T-cell (primary cell): ENCODE measurements at regions not wholly inside any gene's neighbourhood (a gene's known extent, or its start where the extent isn't known, plus 50 kb on each side); places are given as distances from the start of the nearest gene placed in this dataset.

ENCODE experiments used
- ATAC-seq, 4 experiments: fragments of 200-7000 bp in 3 of 4; fragments of 150-1000 bp in 1 of 4; cut with Tn5 transposase; replicated peaks in 1 of 4; 1 replicate in 3 of 4; 2 replicates in 1 of 4; pipeline ENCODE4 v1.10.0; 2021; ENCODE audit warnings: moderate library complexity in 3 of 4, mild to moderate bottlenecking in 2 of 4, moderate number of reproducible peaks in 1 of 4
- CTCF ChIA-PET, 2 donors: fragments of 300-600 bp; sonication (Branson Sonifier 250); formaldehyde crosslinking; loops; one replicate each; lab custom pipeline; 2022; ENCODE audit warnings: antibody characterized with exemption in 2 of 2; lab: Charles Lee
- POLR2A ChIA-PET, 2 donors: fragments of 300-600 bp; sonication (Branson Sonifier 250); formaldehyde crosslinking; loops; one replicate each; lab custom pipeline; 2022; ENCODE audit warnings: antibody characterized with exemption in 2 of 2; lab: Charles Lee
- DNase-seq, 35 experiments: peaks; one replicate each; pipeline versions ENCODE4 v3.0.0 to v3.0.0-alpha.2; 2013 to 2023
- H3K27ac ChIP-seq: one replicate; pipeline ENCODE4 v1.5.1; 2013; ENCODE audit warnings: low read length
- H3K27me3 ChIP-seq, 2 experiments: replicated peaks in 1 of 2; 1 replicate in 1 of 2; 2 replicates in 1 of 2; pipeline versions ENCODE4 v1.6.1 to v1.7.0; 2013; ENCODE audit warnings: low read length in 1 of 2, mixed read lengths in 1 of 2; ENCODE audit not compliant: control insufficient read depth in 2 of 2, insufficient read depth in 2 of 2; ENCODE audit errors: extremely low read depth in 1 of 2
- H3K36me3 ChIP-seq, 2 donors: 1 replicate in 1 of 2; 2 replicates in 1 of 2; pipeline versions ENCODE4 v1.6.1 to v1.7.0; 2013; ENCODE audit warnings: low read length in 1 of 2; ENCODE audit not compliant: control insufficient read depth in 2 of 2, insufficient read depth in 1 of 2; ENCODE audit errors: extremely low read depth in 1 of 2
- H3K4me1 ChIP-seq, 2 experiments: 1 replicate in 1 of 2; 2 replicates in 1 of 2; pipeline versions ENCODE4 v1.6.1 to v1.7.0; 2013; ENCODE audit warnings: low read length in 2 of 2, mixed read lengths in 1 of 2; ENCODE audit not compliant: insufficient read depth in 2 of 2, control insufficient read depth in 1 of 2; ENCODE audit errors: extremely low read depth in 1 of 2
- H3K4me3 ChIP-seq, 2 donors: 1 replicate in 1 of 2; 2 replicates in 1 of 2; pipeline versions ENCODE4 v1.5.1 to v1.7.0; 2013; ENCODE audit warnings: mild to moderate bottlenecking in 2 of 2, low read length in 1 of 2, moderate library complexity in 1 of 2; ENCODE audit not compliant: control insufficient read depth in 1 of 2; ENCODE audit errors: extremely low read depth in 1 of 2
- H3K9me3 ChIP-seq: 2 replicates; pipeline ENCODE4 v1.7.0; 2013
- H3K27ac Mint-ChIP-seq, 2 donors: one replicate each; pipeline ENCODE4 v1.8.0; 2020 to 2021; ENCODE audit warnings: mild to moderate bottlenecking in 2 of 2, mixed read lengths in 2 of 2
- H3K27me3 Mint-ChIP-seq, 2 donors: one replicate each; pipeline ENCODE4 v1.8.0; 2021 to 2022; ENCODE audit warnings: mixed read lengths in 2 of 2
- H3K36me3 Mint-ChIP-seq: one replicate; pipeline ENCODE4 v1.8.0; 2021; ENCODE audit warnings: mixed read lengths
- H3K4me1 Mint-ChIP-seq, 3 donors: one replicate each; pipeline ENCODE4 v1.8.0; 2020 to 2022; ENCODE audit warnings: mixed read lengths in 3 of 3, mild to moderate bottlenecking in 1 of 3
- H3K4me3 Mint-ChIP-seq, 3 donors: one replicate each; pipeline ENCODE4 v1.8.0; 2020 to 2022; ENCODE audit warnings: mild to moderate bottlenecking in 3 of 3, mixed read lengths in 3 of 3, moderate library complexity in 3 of 3
- H3K9me3 Mint-ChIP-seq, 3 donors: one replicate each; pipeline ENCODE4 v1.8.0; 2020 to 2022; ENCODE audit warnings: mixed read lengths in 3 of 3
- WGBS: methylation state at CpG from one replicate; pipeline ENCODE4 v1.1.5; 2013; ENCODE audit warnings: missing lambda C conversion rate; ENCODE audit not compliant: insufficient coverage; 5-methylcytosine and 5-hydroxymethylcytosine counted together

DNA sequence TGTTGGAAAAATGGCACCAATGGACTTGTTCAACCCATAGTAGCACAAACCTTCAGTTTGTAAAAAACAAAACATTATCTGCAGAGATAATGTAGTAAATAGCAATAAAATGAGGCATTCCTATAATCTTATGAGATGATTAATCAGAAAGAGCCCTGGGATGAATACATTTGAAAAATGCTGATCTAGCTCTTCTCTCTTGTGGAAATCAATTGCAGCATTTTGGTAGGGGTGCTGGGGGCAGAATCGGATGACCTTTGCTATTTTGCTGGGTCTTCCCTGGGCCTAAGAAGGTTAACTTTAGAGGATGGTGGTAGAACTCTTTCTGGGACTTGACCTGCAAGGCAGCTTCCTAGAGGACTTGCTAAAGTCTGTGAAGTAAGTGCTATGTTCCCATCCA lies 163.5 kb downstream of the ADRA2A start:
- Mint-ChIP-seq H3K4me3 (no peak overlapping the region), H3K4me1 (no peaks in the 10 kb centered on the region), H3K9me3 (no peaks in the 10 kb centered on the region), H3K27ac (no peak overlapping the region), H3K36me3 (no peaks in the 10 kb centered on the region), H3K27me3 (peaks cover 21 to 24% of the 10 kb centered on the region in 2 donors)
- ATAC-seq (no peak), DNase-seq (no peak)
- Histone ChIP-seq H3K4me3 (no peak overlapping the region), H3K36me3 (no peaks in the 10 kb centered on the region), H3K27ac (no peak overlapping the region), H3K4me1 (no peaks in the 10 kb centered on the region), H3K9me3 (no peaks in the 10 kb centered on the region), H3K27me3 (no peaks in the 10 kb centered on the region)
- POLR2A ChIA-PET: no interaction called here
- WGBS: 88% methylated on average over 1 of the region's 1 CpG
- CTCF ChIA-PET: no interaction called here

DNA sequence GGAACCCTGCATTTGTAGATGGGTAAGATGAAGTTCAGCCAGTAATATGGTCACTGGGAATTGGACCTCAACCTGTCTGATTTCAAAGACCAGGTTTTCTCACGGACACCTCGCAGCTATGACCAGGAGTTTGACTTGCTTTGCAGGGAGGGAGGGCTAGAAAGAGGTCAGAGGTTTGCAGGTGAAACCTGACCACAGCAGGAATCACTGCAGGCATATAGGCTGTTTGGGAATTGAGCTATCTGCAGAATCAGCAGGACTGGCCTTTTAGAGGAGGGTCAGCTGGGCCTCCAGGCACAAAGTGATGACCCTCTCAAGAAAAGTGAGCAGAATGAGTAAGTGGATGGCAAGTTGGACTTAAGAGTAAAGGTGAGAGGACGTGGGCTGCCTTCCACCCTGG lies 166.3 kb downstream of the ADRA2A start:
- ChIA-PET CTCF (no interaction called here), POLR2A (no interaction called here)
- H3K27ac ChIP-seq: no peak overlapping the region
- ATAC-seq: no peak
- Mint-ChIP-seq H3K27ac (no peak overlapping the region), H3K4me1 (no peaks in the 10 kb centered on the region), H3K36me3 (no peaks in the 10 kb centered on the region), H3K27me3 (peaks cover 31 to 36% of the 10 kb centered on the region in 2 donors), H3K4me3 (no peak overlapping the region), H3K9me3 (no peaks in the 10 kb centered on the region)
- H3K4me1 ChIP-seq: no peaks in the 10 kb centered on the region
- H3K36me3 ChIP-seq: no peaks in the 10 kb centered on the region
- H3K9me3 ChIP-seq: no peaks in the 10 kb centered on the region
- WGBS: 100% methylated on average over 2 of the region's 3 CpGs
- no peak for DNase-seq
- H3K4me3 ChIP-seq: no peak overlapping the region
- no peaks in the 10 kb centered on the region for H3K27me3 ChIP-seq

DNA sequence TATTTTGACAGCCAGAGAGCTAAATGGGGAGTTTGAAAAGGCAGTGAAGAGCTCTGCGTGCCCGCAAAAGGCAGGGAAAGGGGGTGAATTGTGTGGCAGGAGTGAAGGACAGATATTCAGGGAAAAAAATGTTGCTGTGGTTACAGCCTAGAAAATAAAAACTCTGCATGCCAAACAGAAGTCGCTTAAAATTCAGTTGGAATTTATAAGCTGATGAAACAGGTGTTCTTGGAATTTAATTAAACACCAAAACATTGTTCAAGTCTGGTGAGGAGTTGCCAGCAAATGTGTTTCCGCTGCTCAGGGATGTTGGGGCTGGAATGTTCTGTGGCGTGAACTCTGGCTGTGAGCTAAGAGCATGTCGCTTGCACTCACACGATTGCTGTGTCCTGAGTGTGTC lies 169.3 kb downstream of the ADRA2A start:
- no peak for ATAC-seq

DNA sequence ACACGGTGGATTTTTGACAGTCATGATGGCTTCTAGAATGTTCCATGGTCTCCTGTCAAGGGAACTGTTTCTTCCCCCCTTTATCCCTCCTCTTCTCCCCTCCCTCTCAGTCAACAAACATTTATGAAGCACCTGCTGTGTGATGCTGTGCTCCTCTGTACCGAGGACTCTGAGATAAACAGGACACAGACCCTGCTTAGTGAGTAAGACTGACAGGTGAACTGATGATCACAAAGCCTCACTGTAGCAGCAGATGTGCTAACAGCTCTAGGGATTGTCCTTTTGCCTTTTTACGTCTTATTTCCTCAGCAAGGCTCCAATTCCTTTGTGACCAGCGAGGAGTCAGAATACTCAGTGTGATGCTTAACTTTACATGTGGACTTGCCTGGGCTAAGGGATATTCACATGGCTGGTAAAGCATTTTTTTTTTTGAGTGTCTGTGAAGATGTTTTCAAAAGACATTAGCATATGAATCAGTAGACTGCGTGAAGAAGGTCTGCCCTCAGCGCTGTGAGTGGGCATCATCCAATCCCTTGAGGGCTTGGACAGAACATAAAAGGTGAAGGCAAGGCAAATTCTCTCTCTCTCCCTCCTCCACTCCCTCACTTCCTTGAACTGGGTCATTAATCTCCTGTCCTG lies 170.1 kb downstream of the ADRA2A start:
- Mint-ChIP-seq H3K4me1 (no peaks in the 10 kb centered on the region), H3K4me3 (no peak overlapping the region), H3K27ac (no peak overlapping the region), H3K36me3 (no peaks in the 10 kb centered on the region), H3K9me3 (no peaks in the 10 kb centered on the region), H3K27me3 (peaks cover 38 to 39% of the 10 kb centered on the region in 2 donors)
- H3K4me3 ChIP-seq: no peak overlapping the region
- H3K9me3 ChIP-seq: no peaks in the 10 kb centered on the region
- ChIA-PET POLR2A (no interaction called here), CTCF (no interaction called here)
- 71% methylated on average over 3 of the region's 6 CpGs for WGBS
- no peaks in the 10 kb centered on the region for H3K4me1 ChIP-seq
- no peak for DNase-seq
- no peak for ATAC-seq
- no peaks in the 10 kb centered on the region for H3K27me3 ChIP-seq
- H3K27ac ChIP-seq: no peak overlapping the region
- H3K36me3 ChIP-seq: no peaks in the 10 kb centered on the region

More for the DNA sequence above, 169.3 kb downstream of the ADRA2A start:
- Histone ChIP-seq H3K36me3 (no peaks in the 10 kb centered on the region), H3K27me3 (no peaks in the 10 kb centered on the region), H3K4me3 (no peak overlapping the region), H3K9me3 (no peaks in the 10 kb centered on the region), H3K4me1 (no peaks in the 10 kb centered on the region), H3K27ac (no peak overlapping the region)
- Mint-ChIP-seq H3K4me3 (no peak overlapping the region), H3K9me3 (no peaks in the 10 kb centered on the region), H3K4me1 (no peaks in the 10 kb centered on the region), H3K27ac (no peak overlapping the region), H3K36me3 (no peaks in the 10 kb centered on the region), H3K27me3 (peaks cover 33 to 35% of the 10 kb centered on the region in 2 donors)
- ChIA-PET POLR2A (no interaction called here), CTCF (no interaction called here)
- WGBS: 83% methylated on average over 6 of the region's 7 CpGs
- no peak for DNase-seq

DNA sequence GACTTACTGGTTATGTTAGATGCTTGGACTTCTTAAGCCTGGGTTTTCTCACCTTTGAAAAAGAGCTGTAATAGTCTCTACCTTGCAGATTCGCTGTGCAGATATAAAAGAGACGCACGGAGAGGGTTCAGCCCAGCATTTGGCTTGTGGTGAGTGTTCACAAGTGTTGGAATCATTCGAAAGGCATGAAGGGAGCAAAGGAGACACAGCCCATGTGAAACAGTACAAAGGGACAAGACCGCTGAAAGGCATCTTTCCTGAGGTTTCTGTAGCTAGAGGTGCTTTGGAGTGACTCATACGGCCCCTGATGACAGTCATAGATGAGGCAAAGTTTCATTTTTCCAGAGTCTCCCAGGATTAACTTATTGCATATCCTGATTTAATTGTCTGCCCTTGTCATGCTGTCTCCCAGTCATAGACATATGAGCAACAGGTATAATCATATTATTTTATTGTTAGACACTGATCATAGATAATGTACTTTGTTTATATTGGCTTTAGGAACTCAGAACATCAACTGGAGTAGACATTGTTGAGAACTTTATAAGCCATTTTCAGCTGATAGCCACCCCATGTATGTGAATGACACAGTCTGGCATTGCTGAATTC lies 171.1 kb downstream of the ADRA2A start:
- whole genome bisulfite sequencing: 75% methylated on average over 6 of the region's 6 CpGs
- Histone ChIP-seq H3K4me3 (no peak overlapping the region), H3K27me3 (no peaks in the 10 kb centered on the region), H3K9me3 (no peaks in the 10 kb centered on the region), H3K36me3 (no peaks in the 10 kb centered on the region), H3K27ac (no peak overlapping the region), H3K4me1 (no peaks in the 10 kb centered on the region)
- no peaks in the 10 kb centered on the region for H3K36me3 Mint-ChIP-seq
- H3K27me3 Mint-ChIP-seq: peaks cover 39 to 43% of the 10 kb centered on the region in 2 donors
- DNase-seq (no peak), ATAC-seq (no peak)
- CTCF ChIA-PET: no interaction called here
- H3K27ac Mint-ChIP-seq: no peak overlapping the region
- H3K4me1 Mint-ChIP-seq: no peaks in the 10 kb centered on the region
- POLR2A ChIA-PET: no interaction called here
- no peaks in the 10 kb centered on the region for H3K9me3 Mint-ChIP-seq
- H3K4me3 Mint-ChIP-seq: no peak overlapping the region

- no peaks in the 10 kb centered on the region for H3K4me1 Mint-ChIP-seq
- no peaks in the 10 kb centered on the region for H3K9me3 Mint-ChIP-seq
- POLR2A ChIA-PET: no interaction called here
- Histone ChIP-seq H3K4me3 (no peak overlapping the region), H3K27me3 (no peaks in the 10 kb centered on the region), H3K9me3 (no peaks in the 10 kb centered on the region), H3K27ac (no peak overlapping the region), H3K4me1 (no peaks in the 10 kb centered on the region), H3K36me3 (no peaks in the 10 kb centered on the region)
- DNase-seq (no peak), ATAC-seq (no peak)
- CTCF ChIA-PET: no interaction called here
- H3K4me3 Mint-ChIP-seq: no peak overlapping the region
- H3K36me3 Mint-ChIP-seq: no peaks in the 10 kb centered on the region
- WGBS: no CpG with 5 or more reads among the region's 1 CpG
- peaks cover 27 to 35% of the 10 kb centered on the region in 2 donors for H3K27me3 Mint-ChIP-seq
- H3K27ac Mint-ChIP-seq: no peak overlapping the region
Observed at GRCh38 chr10:111249925-111250324, 173.1 kb downstream of the ADRA2A start.
